ENCODE measurements at regions not wholly inside any gene's neighbourhood (a gene's known extent, or its start where the extent isn't known, plus 50 kb on each side); places are given as distances from the start of the nearest gene placed in this dataset.

DNA sequence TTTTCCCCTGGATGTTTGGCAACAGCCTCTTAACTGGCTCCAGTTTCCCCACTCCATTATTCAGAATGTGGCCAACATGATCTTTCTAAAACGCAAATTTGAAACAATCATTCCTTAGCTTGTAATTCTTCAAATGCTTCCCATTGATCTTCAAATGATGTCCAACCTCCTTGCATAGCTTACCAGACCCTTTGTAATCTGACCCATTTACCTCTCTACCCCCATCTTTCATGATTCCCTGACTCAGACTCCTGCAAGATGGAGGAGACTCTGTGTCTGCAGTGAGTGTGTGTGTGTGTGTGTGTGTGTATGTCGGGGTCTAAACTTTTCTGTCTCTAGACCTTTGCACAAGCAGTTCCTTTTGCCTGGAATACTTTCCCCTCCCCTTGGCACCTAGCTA, 515.7 kb upstream of the PROK2 start:
- Histone ChIP-seq H3K27ac (no peak overlapping the region), H3K27me3 (no peaks in the 10 kb centered on the region), H3K4me1 (no peaks in the 10 kb centered on the region), H3K4me3 (no peak overlapping the region), H3K36me3 (no peaks in the 10 kb centered on the region), H3K9me3 (no peaks in the 10 kb centered on the region)
- no peak for DNase-seq
- TF ChIP-seq, protein P1, sequence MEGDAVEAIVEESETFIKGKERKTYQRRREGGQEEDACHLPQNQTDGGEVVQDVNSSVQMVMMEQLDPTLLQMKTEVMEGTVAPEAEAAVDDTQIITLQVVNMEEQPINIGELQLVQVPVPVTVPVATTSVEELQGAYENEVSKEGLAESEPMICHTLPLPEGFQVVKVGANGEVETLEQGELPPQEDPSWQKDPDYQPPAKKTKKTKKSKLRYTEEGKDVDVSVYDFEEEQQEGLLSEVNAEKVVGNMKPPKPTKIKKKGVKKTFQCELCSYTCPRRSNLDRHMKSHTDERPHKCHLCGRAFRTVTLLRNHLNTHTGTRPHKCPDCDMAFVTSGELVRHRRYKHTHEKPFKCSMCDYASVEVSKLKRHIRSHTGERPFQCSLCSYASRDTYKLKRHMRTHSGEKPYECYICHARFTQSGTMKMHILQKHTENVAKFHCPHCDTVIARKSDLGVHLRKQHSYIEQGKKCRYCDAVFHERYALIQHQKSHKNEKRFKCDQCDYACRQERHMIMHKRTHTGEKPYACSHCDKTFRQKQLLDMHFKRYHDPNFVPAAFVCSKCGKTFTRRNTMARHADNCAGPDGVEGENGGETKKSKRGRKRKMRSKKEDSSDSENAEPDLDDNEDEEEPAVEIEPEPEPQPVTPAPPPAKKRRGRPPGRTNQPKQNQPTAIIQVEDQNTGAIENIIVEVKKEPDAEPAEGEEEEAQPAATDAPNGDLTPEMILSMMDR (IDR thresholded peaks at IDR 0.05): no peak
- TF ChIP-seq POLR2A (IDR thresholded peaks at IDR 0.05): no peak
- intact Hi-C loops (cut with DNase I; ENCODE audit: low total_unique reads): no loop called here

DNA sequence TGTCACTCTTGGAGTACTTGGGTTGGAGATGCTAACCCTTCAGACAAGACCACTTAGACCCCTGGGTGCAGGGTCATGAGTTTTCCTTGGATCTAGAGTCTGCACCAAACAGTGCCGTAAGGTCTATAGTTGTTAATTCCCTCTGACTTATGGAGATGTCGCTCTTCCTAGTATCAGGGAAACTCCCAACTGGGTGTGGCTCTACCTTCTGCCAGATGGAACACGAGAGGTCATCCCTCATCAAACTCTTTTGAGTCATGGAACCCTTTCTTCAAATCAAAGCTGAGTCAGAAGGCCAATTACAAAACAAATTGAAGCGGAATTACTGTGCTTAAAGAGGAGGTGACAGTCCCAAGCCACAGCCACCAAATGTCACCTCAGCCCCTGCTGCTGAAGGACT, 514.9 kb upstream of the PROK2 start:
- Histone ChIP-seq H3K4me3 (no peak overlapping the region), H3K4me1 (no peaks in the 10 kb centered on the region), H3K9me3 (no peaks in the 10 kb centered on the region), H3K36me3 (no peaks in the 10 kb centered on the region), H3K27me3 (no peaks in the 10 kb centered on the region), H3K27ac (no peak overlapping the region)
- DNase-seq: no peak
- intact Hi-C loops (cut with DNase I; ENCODE audit: low total_unique reads): no loop called here
- no peak for TF ChIP-seq POLR2A (IDR thresholded peaks at IDR 0.05)
- TF ChIP-seq, protein P1 (IDR thresholded peaks at IDR 0.05): no peak

DNA sequence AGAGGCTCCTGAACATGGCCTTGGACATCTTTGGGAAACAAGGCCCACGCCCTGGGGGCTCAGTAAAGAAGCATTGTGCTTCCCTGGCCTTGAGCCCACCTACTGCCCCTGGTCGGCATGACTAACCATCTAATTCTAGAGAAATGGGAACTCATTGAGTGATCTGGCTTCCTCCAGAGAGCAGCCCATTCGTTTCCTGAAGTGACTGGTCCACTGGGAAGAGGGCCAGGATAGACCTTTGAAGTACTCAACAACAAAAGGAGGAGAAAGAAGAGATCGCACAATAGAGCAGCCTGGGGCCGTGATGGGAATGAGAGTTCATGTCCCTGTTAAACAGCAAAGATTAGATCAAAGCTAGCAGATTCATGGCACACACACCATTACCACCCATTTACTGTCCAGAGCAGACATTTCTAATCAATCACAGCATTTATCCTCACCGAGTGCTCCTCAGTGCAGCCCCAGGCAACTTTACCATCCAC, 514.4 kb upstream of the PROK2 start:
- intact Hi-C loops (cut with DNase I; ENCODE audit: low total_unique reads): no loop called here
- Histone ChIP-seq H3K4me3 (no peak overlapping the region), H3K27ac (peak overlapping the region in 1 of 2 donors; percentile 58), H3K4me1 (no peaks in the 10 kb centered on the region), H3K9me3 (no peaks in the 10 kb centered on the region), H3K27me3 (no peaks in the 10 kb centered on the region), H3K36me3 (no peaks in the 10 kb centered on the region)
- peak in 1 of 2 donors; percentile 76 for DNase-seq
- TF ChIP-seq, protein P1 (IDR thresholded peaks at IDR 0.05): no peak
- no peak for TF ChIP-seq POLR2A (IDR thresholded peaks at IDR 0.05)

DNA sequence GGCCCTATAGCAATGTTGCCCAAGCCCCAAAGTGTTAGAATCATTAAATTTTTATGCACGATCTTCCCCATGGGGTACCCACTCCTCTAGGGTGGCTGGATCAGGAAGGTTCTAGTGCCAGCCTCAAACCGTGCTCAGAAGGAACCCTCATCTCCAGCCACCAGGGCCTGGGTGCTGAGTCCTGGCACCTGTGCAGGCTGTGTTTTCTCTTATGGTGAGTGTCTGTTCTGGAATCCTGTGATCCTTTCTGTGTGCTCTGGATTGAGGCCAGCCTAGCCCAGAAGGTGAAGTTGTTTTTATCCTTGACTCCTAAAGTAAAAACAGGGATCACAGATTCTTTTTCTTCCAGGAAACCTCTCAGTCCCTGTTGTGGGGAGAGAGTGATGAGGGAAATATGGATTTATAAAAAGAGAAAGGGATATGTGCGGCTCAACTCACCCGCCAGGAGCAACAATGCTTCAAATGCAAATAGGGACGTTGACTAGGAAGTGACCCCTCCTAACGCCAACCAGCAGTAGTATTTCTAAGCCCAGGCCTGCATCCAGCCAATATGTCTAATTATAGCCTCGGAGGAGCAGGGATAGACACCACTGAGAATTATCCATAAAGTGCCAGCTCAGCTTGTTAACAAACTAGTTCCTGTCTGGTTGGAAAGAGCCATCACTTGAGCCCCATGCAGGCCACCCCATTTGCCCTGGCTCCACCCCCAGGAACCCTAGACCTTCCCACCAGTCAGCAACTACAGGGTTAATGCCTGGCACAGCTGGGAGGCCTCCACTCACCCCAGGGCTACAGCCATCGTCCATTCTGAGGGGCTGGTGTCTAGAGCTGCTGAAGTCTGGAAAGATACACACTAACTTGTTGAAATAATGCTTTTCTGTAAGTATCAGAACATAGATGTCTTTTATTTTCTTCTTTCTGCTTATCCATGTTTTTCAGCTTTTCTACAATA, 513.5 kb upstream of the PROK2 start:
- DNase-seq: no peak
- Histone ChIP-seq H3K4me3 (no peak overlapping the region), H3K4me1 (no peaks in the 10 kb centered on the region), H3K27ac (peak overlapping the region; percentile 58 to 63), H3K27me3 (no peaks in the 10 kb centered on the region), H3K36me3 (no peaks in the 10 kb centered on the region), H3K9me3 (no peaks in the 10 kb centered on the region)
- intact Hi-C loops (cut with DNase I; ENCODE audit: low total_unique reads): no loop called here
- TF ChIP-seq POLR2A (IDR thresholded peaks at IDR 0.05): no peak
- TF ChIP-seq, protein P1 (IDR thresholded peaks at IDR 0.05): no peak

DNA sequence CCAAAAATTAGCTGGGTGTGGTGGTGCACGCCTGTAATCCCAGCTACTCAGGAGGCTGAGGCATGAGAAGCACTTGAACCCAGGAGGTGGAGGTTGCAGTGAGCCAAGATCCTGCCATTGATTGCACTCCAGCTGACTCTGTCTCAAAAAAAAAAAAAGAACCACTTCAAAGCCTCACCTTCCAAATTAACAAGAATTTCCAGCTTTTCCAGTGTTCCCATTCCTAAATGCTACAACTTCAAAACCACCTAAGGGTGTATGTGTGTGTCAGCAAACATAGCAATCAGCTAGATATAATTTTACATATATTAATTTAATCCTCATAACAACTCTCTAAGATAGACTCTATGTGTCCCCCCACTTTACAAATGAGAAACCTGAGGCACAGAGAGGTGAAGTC, 512.5 kb upstream of the PROK2 start:
- Histone ChIP-seq H3K27ac (peak overlapping the region in 1 of 2 donors; percentile 63), H3K9me3 (no peaks in the 10 kb centered on the region), H3K36me3 (no peaks in the 10 kb centered on the region), H3K4me1 (no peaks in the 10 kb centered on the region), H3K4me3 (no peak overlapping the region), H3K27me3 (no peaks in the 10 kb centered on the region)
- DNase-seq: no peak
- intact Hi-C loops (cut with DNase I; ENCODE audit: low total_unique reads): no loop called here
- TF ChIP-seq, protein P1 (IDR thresholded peaks at IDR 0.05): no peak
- TF ChIP-seq POLR2A (IDR thresholded peaks at IDR 0.05): no peak
